IgD-negative memory B cell (primary cell): ENCODE measurements at regions not wholly inside any gene's neighbourhood (a gene's known extent, or its start where the extent isn't known, plus 50 kb on each side); places are given as distances from the start of the nearest gene placed in this dataset.
"Not testable (repeated sequence)": the region's sequence is repeated elsewhere in the genome, so short reads cannot be mapped to it uniquely, and the experiment has no call there.

ENCODE experiments used
- H3K27ac Mint-ChIP-seq, 3 donors: one replicate each; pipeline ENCODE4 v1.8.0; 2020 to 2022; ENCODE audit warnings: mild to moderate bottlenecking in 3 of 3, mixed read lengths in 3 of 3, moderate library complexity in 1 of 3
- H3K27me3 Mint-ChIP-seq: one replicate; pipeline ENCODE4 v1.8.0; 2021; ENCODE audit warnings: mixed read lengths
- H3K36me3 Mint-ChIP-seq: one replicate; pipeline ENCODE4 v1.8.0; 2020; ENCODE audit warnings: mild to moderate bottlenecking, mixed read lengths
- H3K4me1 Mint-ChIP-seq, 3 donors: one replicate each; pipeline ENCODE4 v1.8.0; 2020 to 2022; ENCODE audit warnings: mixed read lengths in 3 of 3, mild to moderate bottlenecking in 1 of 3
- H3K4me3 Mint-ChIP-seq, 4 donors: one replicate each; pipeline ENCODE4 v1.8.0; 2020 to 2022; ENCODE audit warnings: mild to moderate bottlenecking in 4 of 4, mixed read lengths in 4 of 4, moderate library complexity in 3 of 4
- H3K9me3 Mint-ChIP-seq, 3 donors: one replicate each; pipeline ENCODE4 v1.8.0; 2020 to 2021; ENCODE audit warnings: mixed read lengths in 3 of 3, mild to moderate bottlenecking in 1 of 3

- Mint-ChIP-seq H3K36me3 (no peaks in the 10 kb centered on the region), H3K9me3 (no peaks in the 10 kb centered on the region), H3K4me3 (peak overlapping the region; percentile 90 to 96 (median 92)), H3K27me3 (no peaks in the 10 kb centered on the region), H3K27ac (peak overlapping the region; percentile 39 to 93 (median 56)), H3K4me1 (peaks cover 39 to 52% (median 47%) of the 10 kb centered on the region in 3 donors)
Measured at GRCh38 chr9:36485647-36486328, 85.7 kb upstream of the RNF38 start.

GRCh38 chr9:36484124-36484523 is 84.1 kb upstream of the RNF38 start:
- Mint-ChIP-seq H3K36me3 (no peaks in the 10 kb centered on the region), H3K27ac (peak overlapping the region in 2 of 3 donors; percentile 54 to 80), H3K4me3 (peak overlapping the region in 2 of 4 donors; percentile 67 to 79), H3K27me3 (no peaks in the 10 kb centered on the region), H3K9me3 (no peaks in the 10 kb centered on the region), H3K4me1 (peaks cover 42 to 49% (median 49%) of the 10 kb centered on the region in 3 donors)

GRCh38 chr9:36479101-36479500 is 79.0 kb upstream of the RNF38 start:
- peak overlapping the region in 1 of 3 donors; percentile 86 for H3K27ac Mint-ChIP-seq
- H3K36me3 Mint-ChIP-seq: no peaks in the 10 kb centered on the region
- H3K4me1 Mint-ChIP-seq: peaks cover 16 to 28% (median 23%) of the 10 kb centered on the region in 3 donors
- no peak overlapping the region for H3K4me3 Mint-ChIP-seq
- H3K27me3 Mint-ChIP-seq: no peaks in the 10 kb centered on the region
- no peaks in the 10 kb centered on the region for H3K9me3 Mint-ChIP-seq

GRCh38 chr9:36471359-36471758 is 71.3 kb upstream of the RNF38 start:
- Mint-ChIP-seq H3K4me3 (peak overlapping the region in 3 of 4 donors; percentile 49 to 91 (median 91)), H3K9me3 (no peaks in the 10 kb centered on the region), H3K4me1 (peaks cover 10 to 33% (median 18%) of the 10 kb centered on the region in 3 donors), H3K27me3 (no peaks in the 10 kb centered on the region), H3K27ac (peak overlapping the region; percentile 49 to 96 (median 91)), H3K36me3 (peaks cover 2% of the 10 kb centered on the region)

GRCh38 chr9:36470643-36471290 is 70.7 kb upstream of the RNF38 start:
- Mint-ChIP-seq H3K27ac (peak overlapping the region; percentile 49 to 96 (median 91)), H3K4me3 (peak overlapping the region; percentile 55 to 91 (median 85)), H3K36me3 (peaks cover 2% of the 10 kb centered on the region), H3K9me3 (no peaks in the 10 kb centered on the region), H3K27me3 (no peaks in the 10 kb centered on the region), H3K4me1 (peaks cover 10 to 33% (median 18%) of the 10 kb centered on the region in 3 donors)

- Mint-ChIP-seq H3K36me3 (peaks cover 1% of the 10 kb centered on the region), H3K4me3 (no peak overlapping the region), H3K9me3 (no peaks in the 10 kb centered on the region), H3K27me3 (no peaks in the 10 kb centered on the region), H3K4me1 (peaks cover 27 to 42% (median 36%) of the 10 kb centered on the region in 3 donors), H3K27ac (peak overlapping the region in 2 of 3 donors; percentile 41 to 65)
Measured at GRCh38 chr9:36463467-36463866, 63.4 kb upstream of the RNF38 start.

- H3K27me3 Mint-ChIP-seq: no peaks in the 10 kb centered on the region
- H3K27ac Mint-ChIP-seq: no peak overlapping the region
- H3K4me1 Mint-ChIP-seq: peaks cover 32 to 44% (median 41%) of the 10 kb centered on the region in 3 donors
- no peak overlapping the region for H3K4me3 Mint-ChIP-seq
- peaks cover 4% of the 10 kb centered on the region for H3K36me3 Mint-ChIP-seq
- no peaks in the 10 kb centered on the region for H3K9me3 Mint-ChIP-seq
Measured at GRCh38 chr9:36462245-36462644, 62.2 kb upstream of the RNF38 start.

GRCh38 chr9:36461323-36461722 is 61.3 kb upstream of the RNF38 start:
- no peak overlapping the region for H3K4me3 Mint-ChIP-seq
- peaks cover 36 to 48% (median 45%) of the 10 kb centered on the region in 3 donors for H3K4me1 Mint-ChIP-seq
- H3K9me3 Mint-ChIP-seq: no peaks in the 10 kb centered on the region
- peaks cover 4% of the 10 kb centered on the region for H3K36me3 Mint-ChIP-seq
- H3K27ac Mint-ChIP-seq: peak overlapping the region in 2 of 3 donors; percentile 51 to 72
- H3K27me3 Mint-ChIP-seq: no peaks in the 10 kb centered on the region

GRCh38 chr9:36458430-36458915 is 58.4 kb upstream of the RNF38 start:
- not testable (repeated sequence) for H3K27me3 Mint-ChIP-seq, H3K9me3 Mint-ChIP-seq, H3K36me3 Mint-ChIP-seq
- Mint-ChIP-seq H3K4me1 (peaks cover 30 to 43% (median 37%) of the 10 kb centered on the region in 3 donors), H3K4me3 (peak overlapping the region; percentile 24 to 94 (median 78)), H3K27ac (peak overlapping the region; percentile 23 to 97 (median 34))

- Mint-ChIP-seq H3K27ac (peak overlapping the region; percentile 23 to 97 (median 34)), H3K4me3 (peak overlapping the region; percentile 24 to 94 (median 78)), H3K36me3 (peaks cover 4% of the 10 kb centered on the region), H3K4me1 (peaks cover 27 to 38% (median 33%) of the 10 kb centered on the region in 3 donors), H3K27me3 (no peaks in the 10 kb centered on the region), H3K9me3 (no peaks in the 10 kb centered on the region)
Measured at GRCh38 chr9:36457836-36458429, 57.9 kb upstream of the RNF38 start.

GRCh38 chr9:36456480-36457065 is 56.5 kb upstream of the RNF38 start:
- H3K4me3 Mint-ChIP-seq: no peak overlapping the region
- peak overlapping the region in 1 of 3 donors; percentile 38 for H3K27ac Mint-ChIP-seq
- peaks cover 29 to 34% (median 32%) of the 10 kb centered on the region in 3 donors for H3K4me1 Mint-ChIP-seq
- H3K9me3 Mint-ChIP-seq: no peaks in the 10 kb centered on the region
- peaks cover 4% of the 10 kb centered on the region for H3K36me3 Mint-ChIP-seq
- no peaks in the 10 kb centered on the region for H3K27me3 Mint-ChIP-seq

- Mint-ChIP-seq H3K9me3 (no peaks in the 10 kb centered on the region), H3K27ac (peak overlapping the region in 1 of 3 donors; percentile 82), H3K27me3 (no peaks in the 10 kb centered on the region), H3K4me3 (no peak overlapping the region), H3K36me3 (no peaks in the 10 kb centered on the region), H3K4me1 (peaks cover 4 to 21% (median 9%) of the 10 kb centered on the region in 3 donors)
Measured at GRCh38 chr9:36451949-36452348, 51.9 kb upstream of the RNF38 start.

- H3K36me3 Mint-ChIP-seq: peaks cover 4% of the 10 kb centered on the region
Measured at GRCh38 chr9:36450110-36450732, 50.2 kb upstream of the RNF38 start.

More at GRCh38 chr9:36450110-36450732, 50.2 kb upstream of the RNF38 start:
- H3K27me3 Mint-ChIP-seq: no peaks in the 10 kb centered on the region
- no peak overlapping the region for H3K4me3 Mint-ChIP-seq
- H3K27ac Mint-ChIP-seq: no peak overlapping the region
- H3K4me1 Mint-ChIP-seq: peaks cover 5 to 17% (median 11%) of the 10 kb centered on the region in 3 donors
- H3K9me3 Mint-ChIP-seq: no peaks in the 10 kb centered on the region
